H1 (cell line): ENCODE measurements at regions not wholly inside any gene's neighbourhood (a gene's known extent, or its start where the extent isn't known, plus 50 kb on each side); places are given as distances from the start of the nearest gene placed in this dataset.

Source experiments
- ASH2L ChIP-seq: fragments of 200-600, 300-600 bp; sonication (generic); IDR thresholded peaks from one replicate; pipeline ENCODE4 v1.7.1; 2017; ENCODE audit warnings: low read length
- HDAC2 ChIP-seq, 2 experiments: fragments of 300-600 bp in 1 of 2; sonication (generic) in 1 of 2; IDR thresholded peaks; 2 replicates each; pipeline ENCODE4 v1.6.1; 2011 to 2012; ENCODE audit warnings: low read depth in 2 of 2, low read length in 2 of 2, mild to moderate bottlenecking in 2 of 2, moderate library complexity in 2 of 2, borderline replicate concordance in 1 of 2, inconsistent platforms in 1 of 2

GRCh38 chr7:13169356-13169755 lies 481.9 kb downstream of the ARL4A start (continued):
- TF ChIP-seq HDAC2 (IDR thresholded peaks at IDR 0.05; ENCODE audit: borderline replicate concordance in 1 of 2, low read depth in 2 of 2, low read length in 2 of 2) (no peak), ASH2L (no peak)
